HG02840 (cell line): ENCODE measurements at regions not wholly inside any gene's neighbourhood (a gene's known extent, or its start where the extent isn't known, plus 50 kb on each side); places are given as distances from the start of the nearest gene placed in this dataset.
"Not testable (repeated sequence)": the region's sequence is repeated elsewhere in the genome, so short reads cannot be mapped to it uniquely, and the experiment has no call there.

Source experiments
- ATAC-seq: cut with Tn5 transposase; IDR thresholded peaks from one replicate; pipeline ENCODE4 v1.9.1; 2021; ENCODE audit warnings: mild to moderate bottlenecking, moderate library complexity, moderate number of reproducible peaks; ENCODE audit not compliant: unreplicated experiment, low FRiP score

DNA sequence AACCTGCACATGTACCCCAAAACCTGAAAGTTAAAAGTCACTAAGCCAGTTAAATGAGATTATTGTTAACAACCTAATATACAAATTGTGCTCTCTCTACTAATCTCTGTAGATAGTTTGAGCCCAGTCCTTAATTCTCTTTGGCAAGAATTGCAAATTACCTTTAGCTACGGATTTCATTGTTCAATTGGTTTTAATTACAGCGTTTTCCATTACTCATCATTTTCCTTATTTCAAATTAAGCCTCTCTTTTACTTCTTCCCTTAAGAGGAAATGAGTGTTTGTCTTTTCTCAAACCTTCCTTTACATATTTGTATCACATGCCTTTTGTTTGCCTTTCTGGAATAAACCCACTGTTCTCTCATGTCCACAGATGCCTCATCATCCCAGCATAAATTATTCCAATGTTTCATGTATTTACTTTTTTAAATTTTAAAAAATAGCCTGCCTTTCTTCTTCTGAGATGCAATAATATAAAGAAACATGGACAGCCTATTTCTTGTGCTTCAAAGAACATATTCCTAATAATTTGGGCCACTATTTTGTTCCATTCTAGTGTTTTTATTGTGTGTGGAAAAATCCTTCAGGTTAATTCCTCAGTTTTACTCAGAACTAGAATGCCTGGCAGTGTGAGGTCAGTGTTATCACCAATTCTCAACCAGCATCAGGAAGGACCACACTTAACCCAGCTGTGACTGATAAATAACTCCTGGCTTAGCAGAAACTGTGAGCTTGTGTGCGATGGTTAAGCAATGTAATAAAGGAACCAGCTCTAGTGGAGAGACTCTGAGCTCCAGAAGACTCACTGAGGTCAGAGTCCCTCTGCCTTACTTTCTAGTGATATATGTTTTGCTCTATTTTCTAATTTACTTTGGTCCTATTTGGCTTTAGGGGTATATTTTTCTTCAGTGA, 600.5 kb downstream of the LTN1 start:
- ATAC-seq: no peak

DNA sequence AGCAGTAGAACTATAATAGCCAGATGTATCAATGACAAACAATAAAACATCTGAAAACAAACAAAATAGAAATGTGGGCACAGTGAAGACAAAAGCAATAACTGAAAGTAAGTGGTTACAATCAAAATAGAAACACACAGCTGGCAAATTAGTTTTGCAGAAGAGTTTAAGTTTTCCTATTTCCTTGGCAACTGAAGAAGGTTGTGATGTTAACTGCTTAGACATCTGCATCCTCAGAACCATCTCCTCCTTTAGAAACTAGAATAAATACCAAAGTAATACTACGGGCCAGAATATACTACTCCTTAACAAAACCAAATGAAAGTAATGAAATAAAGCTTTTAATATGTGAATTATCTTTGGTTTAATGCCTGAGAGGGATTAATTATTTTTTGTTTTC, 605.5 kb downstream of the LTN1 start:
- ATAC-seq: no peak

DNA sequence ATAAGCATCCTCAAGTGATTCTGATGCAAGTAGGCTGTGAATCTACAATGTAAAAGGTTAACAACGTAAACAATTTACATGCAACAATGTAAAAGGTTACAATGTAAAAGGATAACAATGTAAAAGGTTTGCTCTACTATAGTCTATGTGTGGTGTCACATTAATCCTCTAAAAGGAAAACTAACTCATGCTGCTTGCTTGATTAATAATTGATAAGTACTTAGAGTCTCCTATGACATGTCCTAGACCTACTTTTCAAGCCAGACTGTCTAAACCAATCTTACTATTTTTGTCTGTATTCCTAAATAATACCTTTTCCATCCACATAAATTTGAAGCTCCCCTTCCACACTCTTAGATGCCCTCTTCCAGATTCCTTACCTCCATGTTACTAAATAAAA, 606.8 kb downstream of the LTN1 start:
- ATAC-seq: no peak

DNA sequence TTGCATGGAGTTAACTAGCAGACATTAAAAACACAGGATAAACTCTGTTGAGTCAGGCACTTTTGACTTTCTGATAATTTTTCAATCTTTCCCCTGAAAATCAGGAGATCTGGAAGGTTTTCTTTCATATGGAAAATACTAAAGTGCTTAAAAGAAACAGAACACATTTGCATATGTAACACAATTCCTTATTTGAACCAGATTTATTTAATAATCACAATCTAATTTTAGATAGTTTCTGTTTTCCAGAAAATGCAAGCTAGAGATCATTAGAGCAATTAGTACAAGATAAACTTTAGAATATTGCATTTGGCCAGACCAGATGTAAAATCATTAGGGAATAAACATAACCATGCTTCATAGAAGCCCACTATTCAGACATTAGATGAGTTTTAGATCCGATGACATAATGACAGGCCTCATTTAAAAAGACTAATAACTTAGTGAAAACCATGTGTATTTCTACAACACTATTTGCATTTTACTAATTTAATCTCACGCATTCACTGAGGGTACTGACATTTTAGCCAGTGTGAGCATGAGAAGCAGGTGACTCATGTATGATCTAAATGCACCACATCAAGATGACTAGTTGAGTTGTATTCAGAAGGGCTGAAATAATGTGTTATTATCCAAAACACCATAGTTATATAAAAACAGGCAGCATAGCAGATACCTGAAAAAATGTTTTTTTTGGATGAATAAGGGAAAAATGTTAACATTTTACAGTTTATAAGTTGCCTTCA, 611.5 kb downstream of the LTN1 start:
- ATAC-seq: not testable (repeated sequence)

DNA sequence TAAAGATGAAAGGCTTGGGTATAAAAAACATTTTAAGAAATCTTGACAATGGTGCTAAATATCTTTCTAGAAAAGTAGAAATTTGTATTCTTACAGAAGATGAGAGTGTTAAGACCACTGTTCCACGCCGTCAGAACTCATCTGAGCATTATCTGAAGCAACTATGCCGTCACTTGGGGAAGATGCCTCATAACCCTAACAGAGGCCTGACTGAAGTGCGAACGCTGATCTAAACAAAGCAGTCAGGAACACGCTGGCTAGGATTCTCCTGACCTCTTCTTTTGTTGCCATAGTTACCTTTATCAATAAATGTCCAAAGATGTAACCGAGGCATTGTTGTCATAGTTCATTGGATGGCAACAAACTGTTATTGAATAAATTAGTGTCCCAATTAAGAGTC, 612.4 kb downstream of the LTN1 start:
- ATAC-seq: no peak

DNA sequence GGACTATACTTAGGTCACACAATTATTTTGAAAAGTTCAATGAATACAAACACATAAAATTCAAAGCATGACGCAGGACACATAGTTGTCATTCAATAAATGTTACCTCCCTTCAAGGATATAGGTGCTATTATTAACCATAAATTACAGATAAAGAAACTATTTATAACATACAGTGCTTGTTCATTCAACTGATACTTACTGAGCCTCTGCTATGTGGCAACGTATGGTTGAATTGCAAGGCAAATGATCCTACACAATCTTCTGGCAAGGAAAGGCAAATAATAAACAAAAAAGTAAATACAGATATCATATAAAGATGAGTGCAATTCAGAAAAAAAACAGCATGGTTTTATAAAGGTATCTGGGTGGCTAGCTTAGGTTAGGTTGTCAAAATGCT, 614.7 kb downstream of the LTN1 start:
- ATAC-seq: no peak

DNA sequence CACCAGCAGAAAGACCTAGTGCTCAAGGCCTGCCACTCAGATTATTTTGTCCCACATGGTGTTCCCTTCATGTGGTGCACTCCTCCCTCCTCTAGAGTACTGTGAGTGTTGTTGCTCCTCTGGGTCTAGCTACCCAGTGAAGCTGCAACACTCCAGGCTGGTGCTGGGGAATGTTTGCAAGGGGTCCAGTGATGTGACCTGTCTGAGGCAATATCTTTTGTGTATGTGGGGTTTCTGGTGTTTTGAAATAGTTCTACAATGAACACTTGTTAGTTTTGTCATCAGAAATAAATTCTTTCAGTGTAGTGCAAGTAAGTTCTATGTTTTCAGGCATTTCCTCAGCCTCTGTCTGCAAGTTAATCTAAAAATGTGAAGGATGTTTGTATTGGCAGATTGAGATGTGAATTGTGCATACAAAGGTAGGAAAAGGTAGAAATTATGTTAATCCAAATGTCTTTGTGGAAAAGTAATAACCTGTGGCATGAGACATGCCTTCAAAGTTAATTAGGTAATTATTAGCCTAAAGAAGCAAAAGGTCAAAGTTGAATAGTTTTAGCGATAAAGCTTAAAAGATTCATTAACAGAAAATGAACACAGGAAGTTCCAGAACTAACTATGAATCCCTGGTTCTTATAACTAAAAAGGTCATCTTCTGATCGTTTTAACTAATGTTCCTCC, 616.8 kb downstream of the LTN1 start:
- ATAC-seq: no peak

DNA sequence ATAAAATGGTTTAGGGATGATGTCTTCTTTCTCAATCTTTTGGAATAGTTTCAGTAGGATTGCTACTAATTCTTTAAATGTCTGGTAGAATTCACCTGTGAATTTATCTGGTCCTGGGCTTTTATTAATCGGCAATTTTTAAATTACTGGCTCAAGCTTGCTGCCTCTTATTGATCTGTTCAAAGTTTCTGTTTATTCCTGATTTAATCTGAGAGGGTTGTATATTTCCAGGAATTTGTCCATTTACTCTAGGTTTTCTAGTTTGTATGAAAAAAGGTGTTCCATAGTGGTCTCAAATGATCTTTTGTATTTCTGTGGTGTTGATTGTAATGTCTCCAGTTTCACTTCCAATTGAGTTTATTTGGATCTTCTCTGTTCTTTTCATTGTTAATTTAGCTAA, 617.8 kb downstream of the LTN1 start:
- no peak for ATAC-seq

DNA sequence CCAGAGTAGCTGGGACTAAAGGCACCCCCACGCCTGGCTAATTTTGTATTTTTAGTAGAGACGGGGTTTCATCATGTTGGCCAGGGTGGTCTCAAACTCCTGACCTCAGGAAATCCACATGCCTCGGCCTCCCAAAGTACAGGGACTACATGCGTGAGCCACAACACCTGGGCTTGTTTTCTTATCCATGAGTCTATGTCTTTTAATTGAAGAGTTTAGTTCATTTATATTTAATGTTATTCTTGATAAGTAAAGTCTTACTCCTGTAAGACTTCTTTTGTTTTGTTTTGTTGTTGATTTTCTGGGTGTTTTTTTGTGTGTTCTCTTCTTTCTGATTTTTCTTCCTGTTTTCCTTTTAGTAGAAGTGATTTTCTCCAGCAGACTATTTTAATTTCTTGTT, 621.0 kb downstream of the LTN1 start:
- no peak for ATAC-seq

DNA sequence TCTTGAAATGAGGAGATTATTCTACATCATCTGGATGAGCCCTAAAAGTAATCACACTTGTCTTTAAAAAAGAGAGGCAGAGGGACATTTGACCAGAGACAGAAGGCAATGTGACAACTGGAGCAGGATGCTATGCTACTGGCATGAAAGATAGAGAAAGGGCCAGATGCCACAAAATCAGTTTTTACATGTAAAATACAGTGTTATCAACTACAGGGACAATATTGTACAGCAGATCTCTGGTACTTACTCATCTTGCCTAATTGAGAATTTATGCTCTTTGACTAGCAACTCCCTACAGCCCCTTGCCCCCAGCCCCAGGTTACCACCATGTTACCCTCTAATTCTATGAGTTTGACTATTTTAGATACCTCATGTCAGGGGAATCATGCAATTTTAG, 633.4 kb downstream of the LTN1 start:
- ATAC-seq: no peak

DNA sequence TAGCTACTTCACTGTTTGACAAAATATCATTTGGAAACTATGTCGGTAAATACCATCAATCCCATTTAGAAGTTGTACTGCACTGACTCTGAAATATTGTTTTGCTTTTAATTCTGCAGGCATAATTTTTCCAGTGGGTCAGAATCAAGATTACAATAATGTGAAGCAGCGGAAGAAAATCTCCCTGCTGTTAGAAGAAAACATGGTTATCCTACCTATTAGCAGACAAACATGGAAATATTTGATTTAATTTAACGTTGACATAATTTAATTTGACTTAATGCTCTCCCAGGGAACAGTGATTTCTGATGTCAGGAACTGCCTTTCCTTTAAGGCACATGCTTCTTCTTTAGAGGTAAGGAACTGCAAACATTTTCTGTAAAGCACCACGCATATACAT, 634.0 kb downstream of the LTN1 start:
- no peak for ATAC-seq

DNA sequence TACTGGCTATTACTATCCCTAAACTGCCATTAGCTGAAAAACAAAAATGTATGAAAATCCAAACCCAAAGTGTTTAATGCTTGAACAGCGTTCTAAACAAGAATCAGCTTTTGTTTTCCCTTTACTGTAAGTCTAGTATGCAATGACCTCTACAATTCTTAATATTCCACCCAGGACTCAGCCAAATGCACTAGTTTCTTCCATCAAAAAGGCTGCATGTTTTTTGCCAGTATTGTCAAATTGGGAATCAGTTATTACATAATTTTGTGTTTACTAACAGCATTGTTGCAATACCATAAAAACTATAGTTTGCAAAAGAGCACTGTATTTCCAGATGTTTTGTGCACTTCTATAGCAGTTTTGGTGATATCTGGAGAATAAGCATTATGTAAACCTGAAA, 634.5 kb downstream of the LTN1 start:
- ATAC-seq: no peak

DNA sequence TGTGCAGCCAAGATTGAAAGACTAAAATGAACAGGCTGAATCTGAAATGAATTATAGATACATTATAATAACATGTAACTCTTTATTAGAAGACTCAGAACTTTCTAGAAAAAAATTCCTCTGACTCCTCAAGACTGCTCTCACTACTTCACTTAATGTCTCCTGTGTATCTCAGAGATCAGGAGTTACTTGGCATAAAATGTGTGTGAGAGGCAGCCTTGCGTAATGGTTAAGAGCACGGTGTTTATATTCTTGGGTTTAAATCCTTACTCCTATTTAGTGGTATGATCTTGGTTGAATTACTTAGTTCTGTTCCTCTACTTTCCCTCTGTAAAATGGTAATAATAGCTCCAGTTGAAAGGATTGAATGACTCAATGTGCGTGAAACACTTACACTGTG, 634.9 kb downstream of the LTN1 start:
- no peak for ATAC-seq

DNA sequence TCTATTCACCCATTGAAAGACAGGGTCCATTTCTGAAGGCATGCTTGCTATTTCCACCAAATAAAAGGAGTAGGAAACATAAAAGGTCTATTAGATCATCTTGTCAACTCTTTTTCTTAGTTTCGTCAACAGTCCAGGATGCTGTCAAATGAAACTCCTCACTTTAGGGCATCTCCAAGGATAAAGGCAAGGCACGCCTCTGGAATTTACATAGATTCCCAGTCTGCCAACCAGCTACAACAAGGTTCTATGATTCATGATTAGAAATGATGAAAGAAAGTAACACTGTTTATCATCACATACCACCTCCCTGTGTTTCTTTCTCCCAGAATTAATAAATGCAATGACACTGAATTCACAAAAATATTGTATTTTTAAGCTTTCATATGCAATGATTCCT, 636.3 kb downstream of the LTN1 start:
- ATAC-seq: no peak

DNA sequence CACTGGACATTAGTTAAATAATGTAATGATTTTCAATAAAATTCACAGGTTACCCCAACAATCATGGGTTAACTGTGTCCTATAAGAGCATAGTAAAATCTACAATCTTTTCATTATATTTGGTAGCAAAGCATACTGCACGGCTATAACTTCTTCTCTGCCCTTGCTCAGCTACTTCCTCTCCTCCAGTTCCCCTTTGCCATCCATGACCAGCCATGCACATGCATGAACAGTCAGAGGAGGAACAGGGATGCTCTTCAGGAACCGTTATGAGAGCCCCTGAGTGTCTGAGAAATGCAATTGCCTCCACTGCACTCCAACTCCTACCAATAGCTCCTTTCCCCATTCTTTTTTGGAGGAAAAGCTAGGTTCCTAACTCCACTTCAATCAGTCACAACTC, 646.7 kb downstream of the LTN1 start:
- no peak for ATAC-seq

DNA sequence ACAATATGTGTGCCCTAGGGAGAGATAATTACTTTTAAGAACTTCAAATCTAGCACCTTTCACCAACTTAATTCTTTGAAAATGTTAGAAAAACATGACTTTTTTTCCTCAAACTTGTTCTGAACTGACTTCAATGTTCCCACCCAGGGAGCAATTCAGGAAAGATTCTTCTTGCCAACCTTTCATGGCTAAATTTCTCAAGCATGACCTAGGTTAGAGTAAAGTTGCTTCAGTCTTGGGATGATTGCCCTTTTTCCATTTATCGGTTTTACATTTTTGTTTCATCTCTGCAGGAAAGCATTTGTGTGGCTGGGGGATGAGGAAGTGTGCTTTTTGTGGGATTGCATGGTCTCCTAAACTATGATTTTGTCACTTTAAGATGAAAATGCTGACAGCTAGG, 647.7 kb downstream of the LTN1 start:
- no peak for ATAC-seq

DNA sequence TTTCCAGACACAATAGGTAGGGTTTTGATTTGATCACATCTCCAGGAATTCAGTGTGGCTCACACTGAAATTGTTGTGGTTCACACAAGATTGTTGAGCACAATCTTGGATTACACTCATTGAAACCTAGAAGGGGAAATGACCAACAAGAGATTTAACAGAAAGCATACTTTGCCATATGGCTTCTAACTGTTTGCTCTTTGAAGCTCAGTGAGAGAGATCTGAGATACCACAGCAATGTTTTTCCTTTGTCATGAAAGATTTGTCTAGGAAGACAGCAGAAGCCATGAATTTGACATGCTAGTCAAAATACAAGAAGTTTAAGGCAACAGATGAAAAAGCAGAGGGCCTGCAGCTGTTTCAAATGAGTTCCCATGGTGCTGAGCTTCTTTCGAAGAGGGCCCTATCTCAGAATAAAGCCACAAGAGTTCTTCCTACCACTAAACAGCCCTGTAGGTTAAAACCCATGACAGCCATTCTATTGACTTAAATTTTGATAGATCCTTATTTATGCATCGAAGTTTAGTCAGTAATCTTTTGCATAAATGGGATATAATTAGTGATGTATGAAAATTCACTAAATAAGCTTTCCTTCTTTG, 650.4 kb downstream of the LTN1 start:
- ATAC-seq: no peak

DNA sequence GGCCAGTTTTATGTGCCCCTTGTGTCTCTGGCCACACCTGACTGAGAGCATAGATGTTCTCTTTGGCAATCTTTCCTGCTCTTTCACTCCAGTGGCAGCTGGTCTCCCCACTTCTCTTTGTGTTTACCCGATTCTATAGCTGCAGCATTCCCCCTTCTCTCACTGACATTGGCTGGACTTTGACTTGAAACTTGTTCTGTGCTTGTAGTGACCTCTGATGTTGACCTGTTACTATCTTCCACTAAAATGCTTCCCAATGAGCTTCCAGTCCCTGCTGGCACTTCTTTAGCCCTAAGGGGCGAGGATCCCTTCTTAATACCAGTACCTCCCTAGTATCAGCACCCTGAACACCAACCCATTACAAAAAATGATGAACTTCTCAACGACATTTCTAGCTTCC, 653.3 kb downstream of the LTN1 start:
- ATAC-seq: no peak

DNA sequence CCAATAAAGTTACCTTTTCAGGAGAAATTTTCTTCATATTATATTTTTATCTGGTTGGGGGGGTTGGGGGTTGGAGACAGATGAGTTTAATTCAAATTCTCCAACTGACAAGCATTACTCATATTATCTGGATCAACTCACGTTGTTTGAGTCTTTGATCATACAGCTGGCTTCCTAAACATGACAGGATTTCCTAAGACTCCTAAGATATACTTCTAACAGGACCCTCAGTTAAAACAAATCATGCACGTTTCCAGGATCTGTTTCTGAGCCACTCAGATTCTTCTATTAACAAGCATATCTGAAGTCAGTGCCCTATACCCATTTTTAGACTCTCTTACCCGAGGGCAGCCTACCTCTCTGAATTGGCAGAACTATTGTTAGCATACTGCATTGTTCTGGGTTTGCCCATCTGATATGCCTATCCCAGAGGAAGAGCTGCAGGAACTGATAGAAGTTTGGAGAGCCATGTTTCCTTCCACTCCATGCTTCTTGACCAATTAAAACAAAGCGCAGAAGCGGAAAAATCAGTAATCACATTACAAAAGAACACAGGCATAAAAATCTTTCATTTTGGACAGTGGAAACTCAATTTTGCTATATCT, 653.9 kb downstream of the LTN1 start:
- ATAC-seq: no peak

DNA sequence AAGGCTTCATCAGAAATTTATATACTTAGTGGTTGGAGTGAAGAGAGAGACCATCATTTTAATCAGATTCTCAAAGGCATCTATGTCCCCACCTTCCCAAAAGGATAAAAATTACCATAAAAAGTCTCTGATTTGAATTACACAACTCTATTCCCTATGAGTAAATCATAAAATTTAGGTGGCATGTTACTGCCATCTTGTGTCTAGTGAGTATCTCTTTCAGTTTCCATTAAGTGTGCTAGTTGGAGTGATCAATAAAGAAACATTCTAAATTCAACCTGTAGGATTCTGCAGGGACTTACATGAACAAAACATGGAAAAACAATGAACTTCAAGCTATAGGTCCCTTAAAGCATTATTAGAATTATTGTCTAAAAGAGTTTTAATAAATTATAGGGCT, 655.4 kb downstream of the LTN1 start:
- no peak for ATAC-seq

DNA sequence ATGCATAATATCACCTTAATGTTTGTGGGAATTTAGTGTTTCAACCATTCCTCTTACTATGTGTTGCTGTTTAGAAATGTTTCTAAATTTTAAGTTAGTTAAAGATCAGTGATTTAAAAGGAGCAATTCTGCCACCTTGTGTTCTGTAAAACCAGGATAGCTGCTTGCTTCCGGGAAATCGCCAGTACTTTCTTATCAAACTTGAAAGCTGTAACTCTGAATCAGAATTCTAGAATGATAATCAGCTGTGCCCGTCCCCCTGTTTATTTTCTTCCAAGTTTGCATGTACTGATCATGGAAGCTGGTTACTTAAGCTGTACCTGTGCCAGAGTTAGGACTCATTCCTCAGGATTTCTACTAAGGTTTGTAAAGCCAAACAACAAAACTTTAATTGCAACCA, 656.4 kb downstream of the LTN1 start:
- no peak for ATAC-seq
